ENCODE measurements at regions not wholly inside any gene's neighbourhood (a gene's known extent, or its start where the extent isn't known, plus 50 kb on each side); places are given as distances from the start of the nearest gene placed in this dataset.

- no peak for DNase-seq (ENCODE audit: low read depth, low spot score)
- ChIA-PET POLR2A (no interaction called here), CTCF (no interaction called here)
- TF ChIP-seq CTCF (IDR thresholded peaks at IDR 0.05; ENCODE audit: insufficient read depth, low read length, missing control alignments): no peak
- no peak overlapping the region for H3K4me3 ChIP-seq (ENCODE audit: low read depth, low read length)
These were observed 145.7 kb downstream of the HGF start for GRCh38 chr7:81624021-81624592.

- no peak for DNase-seq (ENCODE audit: low read depth, low spot score)
- ChIA-PET POLR2A (no interaction called here), CTCF (interaction anchor here (1.0 kb wide), 1 partner anchor 40 kb away, joined by 3 read pairs; no protein-coding TSS in a partner anchor)
- TF ChIP-seq CTCF (IDR thresholded peaks at IDR 0.05; ENCODE audit: insufficient read depth, low read length, missing control alignments): no peak
- no peak overlapping the region for H3K4me3 ChIP-seq (ENCODE audit: low read depth, low read length)
These were observed 146.5 kb downstream of the HGF start for GRCh38 chr7:81623251-81623855.

DNA sequence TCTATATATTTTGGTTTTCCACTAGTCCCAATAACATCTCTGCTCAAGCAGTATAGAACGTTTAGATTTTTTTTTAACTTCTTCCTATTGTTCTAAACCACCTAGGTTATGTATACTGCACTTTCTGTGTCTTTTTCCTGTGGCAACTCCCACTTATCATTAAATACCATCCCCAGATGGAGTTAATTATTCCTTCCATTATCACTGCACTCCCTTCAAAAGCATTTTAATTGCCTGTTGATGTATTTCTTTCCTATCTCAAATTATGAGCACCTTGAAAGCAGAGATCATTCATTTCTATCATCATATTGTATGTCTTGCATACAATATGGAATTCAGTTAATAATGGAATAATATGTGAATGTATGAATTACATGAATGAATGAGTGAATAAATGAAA is 148.0 kb downstream of the HGF start:
- TF ChIP-seq CTCF (IDR thresholded peaks at IDR 0.05; ENCODE audit: insufficient read depth, low read length, missing control alignments): no peak
- ChIA-PET CTCF (no interaction called here), POLR2A (no interaction called here)

GRCh38 chr7:81618396-81619014 is 151.3 kb downstream of the HGF start:
- H3K4me3 ChIP-seq (ENCODE audit: low read depth, low read length): no peak overlapping the region
- ChIA-PET POLR2A (interaction anchor here (0.5 kb wide), 1 partner anchor 45 kb away, joined by 3 read pairs; no protein-coding TSS in a partner anchor), CTCF (interaction anchor here (0.7 kb wide), 1 partner anchor 15 kb away, joined by 3 read pairs; no protein-coding TSS in a partner anchor)
- no peak for TF ChIP-seq CTCF (IDR thresholded peaks at IDR 0.05; ENCODE audit: insufficient read depth, low read length, missing control alignments)
- DNase-seq (ENCODE audit: low read depth, low spot score): peak; percentile 76

More for the DNA sequence above, 148.0 kb downstream of the HGF start:
- no peak for DNase-seq (ENCODE audit: low read depth, low spot score)
- no peak overlapping the region for H3K4me3 ChIP-seq (ENCODE audit: low read depth, low read length)

- H3K4me3 ChIP-seq (ENCODE audit: low read depth, low read length): no peak overlapping the region
- DNase-seq (ENCODE audit: low read depth, low spot score): no peak
- TF ChIP-seq CTCF (IDR thresholded peaks at IDR 0.05; ENCODE audit: insufficient read depth, low read length, missing control alignments): no peak
- ChIA-PET POLR2A (no interaction called here), CTCF (no interaction called here)
These were observed 152.9 kb downstream of the HGF start for GRCh38 chr7:81616951-81617350.

DNA sequence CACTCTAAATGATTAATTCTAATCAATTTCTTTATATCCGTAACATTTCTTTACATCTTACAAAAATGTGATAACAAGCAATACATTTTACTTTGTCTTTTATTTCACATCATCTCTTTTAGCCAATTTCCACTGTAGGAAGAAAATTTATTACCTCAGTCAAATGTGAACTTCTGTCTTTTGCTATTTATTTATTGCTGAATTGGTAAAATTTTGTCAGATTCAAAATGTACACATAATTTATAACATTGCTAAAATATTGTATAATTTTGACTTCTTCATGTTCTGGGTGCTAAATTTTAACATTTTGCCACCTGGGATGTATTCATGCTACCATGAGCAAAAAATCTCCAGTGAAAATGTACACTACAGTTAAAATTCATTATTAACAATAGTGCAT is 158.0 kb downstream of the HGF start:
- no peak for DNase-seq (ENCODE audit: low read depth, low spot score)
- CTCF ChIA-PET: no interaction called here
- no peak overlapping the region for H3K4me3 ChIP-seq (ENCODE audit: low read depth, low read length)
- POLR2A ChIA-PET: no interaction called here
- no peak for TF ChIP-seq CTCF (IDR thresholded peaks at IDR 0.05; ENCODE audit: insufficient read depth, low read length, missing control alignments)

All from AG04449 (cell line).